Transverse colon (tissue), 4 donors: ENCODE measurements at regions not wholly inside any gene's neighbourhood (a gene's known extent, or its start where the extent isn't known, plus 50 kb on each side); places are given as distances from the start of the nearest gene placed in this dataset.

Experiments
- DNase-seq: peaks from one replicate; pipeline ENCODE4 v3.0.0-alpha.2; 2019
- H3K27ac ChIP-seq, 4 donors: fragments of 200-600 bp; sonication (generic); 2 replicates each; pipeline ENCODE4 v1.5.1; 2016 to 2018; ENCODE audit warnings: inconsistent platforms in 4 of 4
- H3K27me3 ChIP-seq: fragments of 200-600 bp; sonication (generic); 2 replicates; pipeline ENCODE4 v1.5.1; 2017; ENCODE audit warnings: inconsistent platforms
- H3K36me3 ChIP-seq, 4 donors: fragments of 200-600 bp; sonication (generic); 2 replicates each; pipeline ENCODE4 v1.5.1; 2017 to 2019; ENCODE audit warnings: inconsistent platforms in 4 of 4
- H3K4me1 ChIP-seq, 4 donors: fragments of 200-600 bp; sonication (generic); 2 replicates each; pipeline ENCODE4 v1.5.1; 2017 to 2020; ENCODE audit warnings: inconsistent platforms in 4 of 4
- H3K4me3 ChIP-seq, 4 donors: fragments of 200-600 bp; sonication (generic); 1 replicate in 1 of 4; 2 replicates in 3 of 4; pipeline versions ENCODE4 v1.5.1 to v1.6.1; 2017 to 2019; ENCODE audit warnings: inconsistent platforms in 4 of 4
- H3K9me3 ChIP-seq, 2 donors: fragments of 200-600 bp; sonication (generic); 2 replicates each; pipeline ENCODE4 v1.5.1; 2017 to 2019; ENCODE audit warnings: inconsistent platforms in 2 of 2
- CTCF ChIP-seq, 5 experiments: fragments of 200-600 bp in 3 of 5; fragments of 450-650 bp in 2 of 5; sonication (generic) in 3 of 5; IDR thresholded peaks; 1 replicate in 2 of 5; 2 replicates in 3 of 5; pipeline ENCODE4 v1.5.1; 2016 to 2017; ENCODE audit warnings: antibody characterized with exemption in 5 of 5, inconsistent platforms in 3 of 5, mild to moderate bottlenecking in 2 of 5, moderate library complexity in 1 of 5
- EP300 ChIP-seq: sonication (generic); formaldehyde crosslinking; IDR thresholded peaks from one replicate; pipeline ENCODE4 v1.6.1; 2017; ENCODE audit warnings: antibody characterized with exemption, low read depth
- POLR2A ChIP-seq: fragments of 450-650 bp; IDR thresholded peaks from one replicate; pipeline ENCODE4 v1.6.1; 2016; ENCODE audit warnings: antibody characterized with exemption, mild to moderate bottlenecking, moderate library complexity
- POLR2AphosphoS5 ChIP-seq, 3 donors: sonication (generic); formaldehyde crosslinking; IDR thresholded peaks; one replicate each; pipeline ENCODE4 v1.6.1; 2016; ENCODE audit warnings: antibody characterized with exemption in 3 of 3
- WGBS, 2 donors: methylation state at CpG; one replicate each; pipeline ENCODE4 v1.1.5; 2018; ENCODE audit warnings: low coverage in 1 of 2; 5-methylcytosine and 5-hydroxymethylcytosine counted together
- in situ Hi-C, 4 donors: fragments of 200-750 bp; cut with MboI; loops; one replicate each; pipeline versions ENCODE4 v1.15.0 to v1.15.1; 2017; ENCODE audit warnings: low sequenced_read_pairs in 3 of 4, low pct_ligation_motif_present in 1 of 4, low pct_unique_long_range_greater_than_20kb in 1 of 4
- intact Hi-C: fragments of 100-400 bp; cut with DNase I; formaldehyde crosslinking; loops from one replicate; pipeline ENCODE4 v1.15.1; 2023; ENCODE audit warnings: low total_unique reads

GRCh38 chr2:236512902-236513435 is 56.7 kb upstream of the ACKR3 start:
- no peak overlapping the region for H3K4me3 ChIP-seq
- DNase-seq, result peak; percentile 58
- TF ChIP-seq POLR2A (no peak), CTCF (IDR thresholded peaks at IDR 0.05) (peak; percentile 77 to 86 (median 80))
- H3K9me3 ChIP-seq, result no peaks in the 10 kb centered on the region
- H3K27me3 ChIP-seq, result peaks cover 7% of the 10 kb centered on the region
- WGBS, 2 donors, result 3 to 28% methylated on average over 4 to 7 of the region's 7 CpGs
- in situ Hi-C loops (loop anchor here in 3 of 4 donors (10.0 to 25.0 kb wide), 3 partner anchors 52 to 549 kb away; partner anchors contain the start of gene ACKR3 (in 1 of the 3)), intact Hi-C loops (loop anchor here (2.0 to 10.0 kb wide), 2 partner anchors 56 to 512 kb away; partner anchors contain the start of gene ACKR3)
- no peak overlapping the region for H3K27ac ChIP-seq
- H3K4me1 ChIP-seq, result peaks cover 0 to 12% (median 0%) of the 10 kb centered on the region in 4 donors
- no peaks in the 10 kb centered on the region for H3K36me3 ChIP-seq

- no peaks in the 10 kb centered on the region for H3K9me3 ChIP-seq
- in situ Hi-C loops, result loop anchor here in 3 of 4 donors (10.0 to 25.0 kb wide), 3 partner anchors 51 to 548 kb away; partner anchors contain the start of gene ACKR3 (in 1 of the 3)
- WGBS, 2 donors, result 62 to 80% methylated on average over 8 of the region's 8 CpGs
- H3K36me3 ChIP-seq, result no peaks in the 10 kb centered on the region
- H3K4me3 ChIP-seq, result no peak overlapping the region
- no peak for DNase-seq
- H3K27ac ChIP-seq, result no peak overlapping the region
- H3K4me1 ChIP-seq, result peaks cover 0 to 14% (median 0%) of the 10 kb centered on the region in 4 donors
- intact Hi-C loops, result loop anchor here (2.0 to 10.0 kb wide), 2 partner anchors 55 to 511 kb away; partner anchors contain the start of gene ACKR3
- H3K27me3 ChIP-seq, result no peaks in the 10 kb centered on the region
- TF ChIP-seq POLR2AphosphoS5 (IDR thresholded peaks at IDR 0.05) (no peak), CTCF (IDR thresholded peaks at IDR 0.05) (no peak), POLR2A (no peak), EP300 (no peak)
Measured at GRCh38 chr2:236513956-236514355, 55.7 kb upstream of the ACKR3 start.

- no peaks in the 10 kb centered on the region for H3K9me3 ChIP-seq
- intact Hi-C loops, result loop anchor here (1.0 to 10.0 kb wide), 2 partner anchors 8 to 508 kb away; no protein-coding TSS in a partner anchor
- peaks cover 0 to 14% (median 0%) of the 10 kb centered on the region in 4 donors for H3K4me1 ChIP-seq
- in situ Hi-C loops, result loop anchor here in 3 of 4 donors (10.0 to 25.0 kb wide), 3 partner anchors 48 to 546 kb away; partner anchors contain the start of gene ACKR3 (in 1 of the 3)
- TF ChIP-seq CTCF (IDR thresholded peaks at IDR 0.05) (no peak), POLR2A (no peak)
- WGBS, 2 donors, result 82 to 87% methylated on average over 5 to 6 of the region's 6 CpGs
- no peak for DNase-seq
- no peaks in the 10 kb centered on the region for H3K36me3 ChIP-seq
- H3K27me3 ChIP-seq, result no peaks in the 10 kb centered on the region
- H3K4me3 ChIP-seq, result no peak overlapping the region
- H3K27ac ChIP-seq, result no peak overlapping the region
Measured at GRCh38 chr2:236516708-236517107, 52.9 kb upstream of the ACKR3 start.

- intact Hi-C loops, result loop anchor here (1.0 to 10.0 kb wide), 2 partner anchors 9 to 507 kb away; no protein-coding TSS in a partner anchor
- Histone ChIP-seq H3K36me3 (no peaks in the 10 kb centered on the region), H3K27ac (no peak overlapping the region), H3K27me3 (no peaks in the 10 kb centered on the region), H3K9me3 (no peaks in the 10 kb centered on the region), H3K4me3 (no peak overlapping the region), H3K4me1 (peaks cover 0 to 14% (median 0%) of the 10 kb centered on the region in 4 donors)
- WGBS, 2 donors, result 34 to 56% methylated on average over 9 to 11 of the region's 11 CpGs
- no peak for TF ChIP-seq EP300
- TF ChIP-seq POLR2A, result no peak
- TF ChIP-seq POLR2AphosphoS5 (IDR thresholded peaks at IDR 0.05), result no peak
- TF ChIP-seq CTCF (IDR thresholded peaks at IDR 0.05), result no peak
- DNase-seq, result no peak
- in situ Hi-C loops, result loop anchor here in 3 of 4 donors (10.0 to 25.0 kb wide), 3 partner anchors 47 to 545 kb away; partner anchors contain the start of gene ACKR3 (in 1 of the 3)
Measured at GRCh38 chr2:236517251-236518031, 52.2 kb upstream of the ACKR3 start.
